NCI-H82 treated with DMSO at 0.1 percent for 48 hours (cell line): ENCODE measurements at regions not wholly inside any gene's neighbourhood (a gene's known extent, or its start where the extent isn't known, plus 50 kb on each side); places are given as distances from the start of the nearest gene placed in this dataset.

Experiments used
- DNase-seq: peaks from one replicate; lab custom pipeline; 2025; ENCODE audit not compliant: unreplicated experiment; lab: John Stamatoyannopoulos, UW

GRCh38 chr6:126091466-126091865 lies 105.1 kb downstream of the TRMT11 start:
- no peak for DNase-seq

- DNase-seq, result no peak
These were observed 106.8 kb downstream of the TRMT11 start for GRCh38 chr6:126093108-126093507.

GRCh38 chr6:126094411-126094810 lies 108.1 kb downstream of the TRMT11 start:
- no peak for DNase-seq

GRCh38 chr6:126100386-126100785 lies 114.0 kb downstream of the TRMT11 start:
- no peak for DNase-seq

GRCh38 chr6:126102358-126102757 lies 116.0 kb downstream of the TRMT11 start:
- DNase-seq, result no peak

- no peak for DNase-seq
These were observed 117.7 kb downstream of the TRMT11 start for GRCh38 chr6:126103993-126104392.

GRCh38 chr6:126107475-126108166 lies 121.3 kb downstream of the TRMT11 start:
- DNase-seq, result no peak

- no peak for DNase-seq
These were observed 124.4 kb downstream of the TRMT11 start for GRCh38 chr6:126110512-126111270.

- DNase-seq, result no peak
These were observed 125.0 kb downstream of the TRMT11 start for GRCh38 chr6:126111327-126111726.

GRCh38 chr6:126112171-126112632 lies 125.9 kb downstream of the TRMT11 start:
- DNase-seq, result no peak

- DNase-seq, result no peak
These were observed 126.9 kb downstream of the TRMT11 start for GRCh38 chr6:126113261-126113660.

GRCh38 chr6:126117251-126117650 lies 130.9 kb downstream of the TRMT11 start:
- no peak for DNase-seq

GRCh38 chr6:126118058-126118755 lies 131.9 kb downstream of the TRMT11 start:
- no peak for DNase-seq

- DNase-seq, result no peak
These were observed 132.6 kb downstream of the TRMT11 start for GRCh38 chr6:126118936-126119335.

GRCh38 chr6:126123226-126123625 lies 136.9 kb downstream of the TRMT11 start:
- DNase-seq, result no peak

GRCh38 chr6:126127659-126128058 lies 141.3 kb downstream of the TRMT11 start:
- DNase-seq, result no peak

- no peak for DNase-seq
These were observed 144.9 kb downstream of the TRMT11 start for GRCh38 chr6:126131246-126131645.

- no peak for DNase-seq
These were observed 147.6 kb downstream of the TRMT11 start for GRCh38 chr6:126133984-126134383.

- DNase-seq, result no peak
These were observed 148.2 kb downstream of the TRMT11 start for GRCh38 chr6:126134491-126134890.

- DNase-seq, result no peak
These were observed 153.7 kb downstream of the TRMT11 start for GRCh38 chr6:126140015-126140414.

GRCh38 chr6:126143761-126144251 lies 157.5 kb downstream of the TRMT11 start:
- no peak for DNase-seq

GRCh38 chr6:126145351-126145750 lies 159.0 kb downstream of the TRMT11 start:
- no peak for DNase-seq
